CD4-positive, alpha-beta T cell treated with Interleukin-6 at 100 ng/mL for 8 hours (primary cell): ENCODE measurements at regions not wholly inside any gene's neighbourhood (a gene's known extent, or its start where the extent isn't known, plus 50 kb on each side); places are given as distances from the start of the nearest gene placed in this dataset.
"Not testable (repeated sequence)": the region's sequence is repeated elsewhere in the genome, so short reads cannot be mapped to it uniquely, and the experiment has no call there.

Source experiments
- DNase-seq: peaks from one replicate; pipeline ENCODE4 v3.0.0-alpha.2; 2020; ENCODE audit warnings: mixed read lengths, low spot score

DNA sequence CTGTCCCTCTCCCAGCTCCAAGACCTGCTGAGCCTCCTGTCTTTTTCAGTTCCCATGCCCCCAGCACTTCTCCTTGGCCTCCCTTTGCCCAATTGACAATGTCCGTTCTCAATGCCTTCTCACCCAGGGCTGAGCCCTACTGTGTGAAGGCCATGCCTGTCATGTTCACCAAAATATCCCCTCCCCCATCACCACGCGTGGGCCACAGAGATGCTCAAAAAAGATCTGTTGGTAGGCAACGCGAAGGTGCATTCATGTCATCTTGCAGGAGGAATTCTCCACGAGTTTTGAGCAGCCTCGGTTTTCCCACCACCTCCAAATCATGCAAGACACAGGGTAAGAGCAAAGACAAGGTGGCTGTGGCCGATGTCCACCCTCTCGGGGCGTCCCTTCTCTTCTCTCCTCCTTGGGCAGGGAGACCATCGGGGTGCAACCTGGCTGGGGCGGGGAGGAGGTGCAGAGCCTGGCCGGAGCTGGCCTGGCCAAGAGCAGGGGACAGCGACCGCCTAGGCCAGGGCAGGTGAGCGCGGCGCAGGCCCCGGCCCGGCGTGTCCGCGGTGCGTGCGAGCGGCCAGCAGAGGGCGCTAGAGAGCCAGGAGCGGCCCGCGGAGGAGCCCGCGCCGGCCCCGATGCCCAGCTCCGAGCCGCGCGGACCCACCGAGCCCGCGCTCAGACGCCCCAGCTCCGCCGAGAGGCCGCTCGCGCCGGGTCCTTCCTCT is 56.3 kb upstream of the KRTAP5-11 start:
- DNase-seq: peak; percentile 35

- DNase-seq: not testable (repeated sequence)
Measured at GRCh38 chr11:71639520-71639849, 56.8 kb upstream of the KRTAP5-11 start.

GRCh38 chr11:71639916-71640315 is 57.2 kb upstream of the KRTAP5-11 start:
- DNase-seq: not testable (repeated sequence)

- DNase-seq: not testable (repeated sequence)
Measured at GRCh38 chr11:71647078-71647477, 64.4 kb upstream of the KRTAP5-11 start.

DNA sequence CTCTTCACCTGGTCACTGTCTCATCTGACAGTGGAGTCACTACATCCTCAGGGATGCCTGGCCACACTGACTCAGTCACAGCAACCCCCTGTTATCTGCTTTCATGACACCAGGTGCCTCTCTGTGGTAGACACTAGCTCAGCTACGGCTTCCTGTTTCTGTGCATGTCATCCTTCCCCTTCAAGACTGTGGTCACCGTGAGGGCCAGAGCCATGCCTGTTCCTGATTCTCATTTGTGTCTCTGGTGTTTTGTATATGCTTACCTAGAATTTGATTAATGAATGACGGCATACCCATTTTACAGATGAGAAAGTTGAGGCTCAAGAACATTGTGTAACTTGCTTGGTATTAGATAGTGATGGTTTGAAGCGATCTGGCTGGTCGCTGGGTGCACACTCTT is 70.3 kb upstream of the KRTAP5-11 start:
- not testable (repeated sequence) for DNase-seq

- not testable (repeated sequence) for DNase-seq
Measured at GRCh38 chr11:71654423-71654822, 71.7 kb upstream of the KRTAP5-11 start.

- not testable (repeated sequence) for DNase-seq
Measured at GRCh38 chr11:71655041-71655440, 72.4 kb upstream of the KRTAP5-11 start.

DNA sequence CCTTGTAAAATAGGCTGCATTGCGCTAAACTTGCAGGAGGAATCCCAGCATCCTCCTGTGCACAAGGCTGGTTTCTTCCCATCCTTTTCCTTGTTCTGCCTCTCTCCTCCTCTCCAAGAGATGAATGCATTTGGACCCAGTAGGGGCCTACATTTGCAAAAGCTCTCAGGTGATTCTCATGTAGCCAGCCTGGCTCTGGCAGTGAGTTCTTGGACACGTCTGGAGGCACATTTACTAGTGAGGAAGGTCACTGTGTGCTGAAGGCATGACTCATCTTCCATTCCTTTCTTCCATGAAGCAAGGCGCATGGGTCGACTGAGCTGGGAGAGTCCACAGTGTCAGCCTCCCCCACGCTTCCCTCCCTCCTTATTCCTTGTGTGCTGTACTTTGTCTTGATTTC is 73.8 kb upstream of the KRTAP5-11 start:
- not testable (repeated sequence) for DNase-seq

- not testable (repeated sequence) for DNase-seq
Measured at GRCh38 chr11:71664941-71665340, 82.3 kb upstream of the KRTAP5-11 start.

GRCh38 chr11:71698110-71698509 is 115.4 kb upstream of the KRTAP5-11 start:
- not testable (repeated sequence) for DNase-seq

DNA sequence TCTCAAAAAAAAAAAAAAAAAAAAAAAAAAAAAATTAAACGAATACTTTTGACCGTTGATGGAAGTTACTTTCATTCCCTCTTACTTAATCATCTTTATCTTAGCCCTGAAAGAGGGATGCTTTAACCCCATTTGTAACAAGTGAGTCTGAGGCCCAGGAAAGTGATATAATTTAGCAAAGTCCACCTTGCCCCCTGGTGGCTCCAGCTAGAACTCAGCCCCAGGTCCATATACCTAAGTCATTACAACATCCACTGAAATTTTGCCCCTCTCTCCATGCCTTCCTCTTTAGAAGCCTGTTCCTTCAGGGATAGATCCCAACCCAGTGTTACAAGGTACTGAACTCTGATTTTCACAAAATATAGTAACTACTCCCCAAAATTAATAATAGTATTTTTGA is 116.3 kb upstream of the KRTAP5-11 start:
- not testable (repeated sequence) for DNase-seq

DNA sequence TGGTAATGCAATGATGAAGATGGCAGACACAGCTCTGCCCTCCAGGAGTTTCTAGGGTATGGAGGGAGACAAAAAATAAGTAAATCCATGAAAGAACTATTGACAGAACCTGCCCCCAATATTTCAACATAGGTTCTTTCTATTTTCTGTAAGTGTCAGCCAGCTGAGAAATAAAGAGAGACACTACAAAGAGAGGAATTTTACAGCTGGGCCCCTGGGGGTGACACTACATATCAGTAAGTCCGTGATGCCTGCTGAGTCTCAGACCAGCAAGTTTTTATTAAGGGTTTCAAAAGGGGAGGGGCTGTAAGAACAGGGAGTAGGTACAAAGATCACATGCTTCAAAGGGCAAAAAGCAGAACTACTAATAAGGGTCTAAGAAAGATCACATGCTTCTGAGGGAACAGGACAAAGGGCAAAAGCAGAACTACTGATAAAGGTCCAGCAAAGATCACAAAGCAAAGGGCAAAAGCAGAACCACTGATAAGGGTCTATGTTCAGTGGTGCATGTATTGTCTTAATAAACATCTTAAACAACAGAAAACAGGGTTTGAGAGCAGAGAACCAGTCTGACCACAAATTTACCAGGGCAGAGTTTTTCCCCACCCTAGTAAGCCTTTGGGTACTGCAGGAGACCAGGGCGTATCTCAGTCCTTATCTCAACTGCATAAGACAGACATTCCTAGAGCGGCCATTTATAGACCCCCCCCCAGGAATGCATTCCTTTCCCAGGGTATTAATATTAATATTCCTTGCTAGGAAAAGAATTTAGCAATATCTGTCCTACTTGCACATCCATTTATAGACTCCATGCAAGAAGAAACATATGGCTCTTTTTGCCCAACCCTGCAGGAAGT is 119.0 kb upstream of the KRTAP5-11 start:
- DNase-seq: not testable (repeated sequence)

DNA sequence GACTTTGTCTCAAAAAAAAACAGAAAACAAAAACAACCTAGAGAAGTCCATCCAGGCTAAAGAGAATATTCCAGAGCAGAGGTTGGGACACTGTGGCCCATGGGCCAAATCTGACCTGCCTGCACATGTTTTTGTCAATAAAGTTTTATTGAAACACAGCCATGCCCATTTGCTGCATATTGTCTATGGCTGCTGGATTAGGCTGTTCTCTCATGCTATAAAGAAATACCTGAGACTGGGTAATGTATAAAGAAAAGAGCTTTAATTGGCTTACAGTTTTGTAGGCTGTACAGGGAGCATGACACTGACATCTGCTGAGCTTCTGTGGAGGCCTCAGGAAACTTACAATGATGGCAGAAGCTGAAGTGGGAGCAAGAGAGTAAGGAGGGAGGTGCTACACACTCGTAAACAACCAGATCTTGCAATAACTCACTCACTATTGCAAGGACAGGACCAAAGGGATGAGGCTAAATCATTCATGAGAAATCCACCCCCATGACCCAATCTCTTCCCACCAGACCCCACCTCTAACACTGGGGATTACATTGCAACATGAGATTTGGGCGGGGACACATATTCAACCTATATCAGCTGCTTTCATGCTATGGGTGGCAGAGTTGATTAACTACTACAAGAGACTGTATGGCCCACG is 122.5 kb upstream of the KRTAP5-11 start:
- DNase-seq: not testable (repeated sequence)

DNA sequence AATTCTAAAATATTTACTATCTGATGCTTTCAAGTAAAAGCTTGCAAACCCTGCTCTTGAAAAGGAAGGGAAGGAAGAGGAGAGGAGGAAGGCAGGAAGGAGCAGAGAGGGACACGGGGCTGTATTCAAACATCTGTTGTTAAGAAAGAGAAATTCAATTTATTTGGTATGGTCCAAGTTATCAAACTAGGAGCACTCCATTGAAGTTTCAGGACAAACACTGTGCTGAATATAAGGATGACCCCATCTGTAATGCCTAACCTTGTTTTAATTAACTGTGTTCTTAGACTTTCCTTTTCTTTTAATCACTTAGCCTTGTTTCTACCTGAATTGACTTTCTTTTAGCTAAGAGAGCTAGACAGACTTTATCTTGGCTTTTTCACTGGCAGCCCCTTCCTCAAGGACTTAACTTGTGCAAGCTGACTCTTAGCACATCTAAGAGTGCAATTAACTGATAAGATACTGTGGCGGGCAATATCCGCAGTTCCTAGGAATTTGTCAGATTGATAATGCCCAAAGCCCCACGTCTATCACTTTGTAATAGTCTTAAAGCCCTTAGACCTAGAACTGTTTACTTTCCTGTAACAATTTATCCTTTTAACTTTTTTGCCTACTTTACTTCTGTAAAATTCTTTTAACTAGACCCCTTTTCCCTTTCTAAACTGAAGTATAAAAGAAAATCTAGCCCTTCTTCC is 123.2 kb upstream of the KRTAP5-11 start:
- DNase-seq: not testable (repeated sequence)

GRCh38 chr11:71707083-71707482 is 124.4 kb upstream of the KRTAP5-11 start:
- DNase-seq: not testable (repeated sequence)

DNA sequence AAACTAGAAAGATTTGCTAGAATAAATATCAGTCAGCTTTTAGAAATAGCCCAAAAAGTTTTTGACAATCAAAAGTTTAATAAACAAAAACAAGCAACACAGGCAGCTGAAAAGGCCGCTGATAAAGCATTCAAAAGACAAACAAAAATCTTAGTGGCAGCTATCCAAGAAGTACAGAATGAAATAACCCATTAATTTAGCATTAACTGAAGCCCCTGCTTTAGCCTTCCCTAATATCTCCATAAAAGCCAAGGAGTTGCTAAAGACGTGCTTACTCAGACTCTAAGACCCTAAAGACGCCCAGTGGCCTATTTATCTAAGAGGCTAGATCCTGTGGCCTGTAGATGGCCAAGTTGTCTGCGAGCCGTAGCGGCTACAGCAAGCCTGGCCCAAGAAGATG is 123.5 kb upstream of the DEFB108B start:
- DNase-seq: not testable (repeated sequence)

DNA sequence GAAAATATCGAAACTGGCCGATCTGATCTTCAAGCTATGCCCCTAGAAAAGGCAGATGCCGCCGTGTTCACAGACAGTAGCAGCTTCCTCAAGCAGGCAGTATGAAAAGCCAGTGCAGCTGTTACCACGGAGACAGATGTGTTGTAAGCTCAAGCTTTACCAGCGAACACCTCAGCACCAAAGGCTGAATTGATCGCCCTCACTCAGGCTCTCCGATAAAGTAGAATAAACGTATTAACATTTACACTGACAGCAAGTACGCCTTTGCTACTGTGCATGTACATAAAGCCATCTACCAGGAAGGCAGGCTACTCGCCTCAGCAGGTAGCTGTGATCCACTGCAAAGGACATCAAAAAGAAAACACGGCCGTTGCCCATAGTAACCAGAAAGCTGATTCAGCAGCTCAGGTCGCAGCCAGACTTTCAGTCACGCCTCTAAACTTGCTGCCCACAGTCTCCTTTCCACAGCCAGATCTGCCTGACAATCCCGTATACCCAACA is 122.8 kb upstream of the DEFB108B start:
- DNase-seq: peak; percentile 19

DNA sequence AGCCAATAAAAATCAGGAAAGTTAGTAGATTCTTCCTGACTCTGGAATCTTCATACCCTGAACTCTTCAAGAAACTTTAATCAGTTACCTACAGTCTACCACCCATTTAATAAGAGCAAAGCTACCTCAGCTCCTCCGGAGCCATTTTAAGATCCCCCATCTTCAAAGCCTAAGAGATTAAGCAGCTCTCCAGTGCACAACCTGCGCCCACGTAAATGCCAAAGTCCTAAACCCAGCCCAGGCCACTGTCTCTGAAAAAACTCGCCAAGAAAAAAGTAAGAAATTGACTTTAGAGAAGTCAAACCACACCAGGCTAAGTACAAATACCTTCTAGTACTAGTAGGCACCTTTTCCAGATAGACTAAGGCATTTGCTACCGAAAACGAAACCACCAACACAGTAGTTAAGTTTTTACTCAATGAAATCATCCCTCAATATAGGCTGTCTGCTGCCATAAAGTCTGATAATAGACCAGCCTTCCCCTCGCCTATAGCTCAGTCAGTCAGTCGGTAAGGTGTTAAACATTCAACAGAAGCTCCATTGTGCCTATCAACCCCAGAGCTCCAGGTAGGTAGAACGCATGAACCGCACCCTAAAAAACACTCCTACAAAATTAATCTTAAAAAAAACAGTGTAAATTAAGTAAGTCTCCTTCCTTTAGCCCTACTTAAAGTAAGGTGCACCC is 122.2 kb upstream of the DEFB108B start:
- not testable (repeated sequence) for DNase-seq

DNA sequence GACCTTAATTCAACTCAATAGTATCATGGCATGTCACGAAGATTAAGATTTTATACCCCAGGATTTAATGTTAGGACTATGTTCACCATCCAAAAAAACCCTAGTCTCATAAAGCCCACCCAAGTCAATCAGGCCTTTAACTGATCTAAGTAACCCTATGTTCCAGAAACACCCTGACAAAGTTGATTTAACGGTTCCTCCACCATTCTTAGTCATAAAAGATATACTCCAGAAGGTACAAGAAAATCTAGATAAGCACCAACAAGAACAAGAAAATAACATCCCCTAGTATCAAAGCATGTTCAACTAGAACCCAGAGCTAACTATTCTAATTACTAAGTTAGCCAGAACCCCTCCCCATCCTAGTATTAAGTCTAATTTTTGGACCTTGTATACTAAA is 120.7 kb upstream of the DEFB108B start:
- not testable (repeated sequence) for DNase-seq

DNA sequence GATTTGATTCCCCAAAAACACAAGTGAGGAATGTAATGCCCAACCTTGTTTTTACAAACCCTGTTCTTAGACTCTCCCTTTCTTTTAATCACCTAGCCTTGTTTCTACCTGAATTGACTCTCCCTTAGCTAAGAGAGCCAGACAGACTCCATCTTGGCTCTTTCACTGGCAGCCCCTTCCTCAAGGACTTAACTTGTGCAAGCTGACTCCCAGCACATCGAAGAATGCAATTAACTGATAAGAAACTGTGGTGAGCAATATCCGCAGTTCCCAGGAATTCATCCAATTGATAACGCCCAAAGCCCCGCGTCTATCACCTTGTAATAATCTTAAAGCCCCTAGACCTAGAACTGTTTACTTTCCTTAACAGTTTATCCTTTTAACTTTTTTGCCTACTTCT is 120.2 kb upstream of the DEFB108B start:
- DNase-seq: not testable (repeated sequence)

- not testable (repeated sequence) for DNase-seq
Measured at GRCh38 chr11:71714510-71714909, 118.5 kb upstream of the DEFB108B start.
